ENCODE measurements at regions not wholly inside any gene's neighbourhood (a gene's known extent, or its start where the extent isn't known, plus 50 kb on each side); places are given as distances from the start of the nearest gene placed in this dataset.

GRCh38 chr1:56248138-56248537, 331.2 kb downstream of the PLPP3 start:
- TF ChIP-seq CTCF (IDR thresholded peaks at IDR 0.05 in 8 of 11, conservative IDR thresholded peaks at IDR 0.05 in 3 of 11) (no peak), POLR2A (IDR thresholded peaks at IDR 0.05) (no peak)
